Neuronal stem cell (in vitro differentiated cells): ENCODE measurements at regions not wholly inside any gene's neighbourhood (a gene's known extent, or its start where the extent isn't known, plus 50 kb on each side); places are given as distances from the start of the nearest gene placed in this dataset.

Experiments used
- DNase-seq: peaks from one replicate; pipeline ENCODE4 v3.0.0-alpha.2; 2013; ENCODE audit warnings: low spot score
- H2AFZ ChIP-seq: one replicate; pipeline ENCODE4 v1.6.1; 2013; ENCODE audit warnings: mild to moderate bottlenecking, low read length, inconsistent platforms
- H2AK5ac ChIP-seq: 2 replicates; pipeline ENCODE4 v1.6.1; 2013; ENCODE audit warnings: low read depth, mild to moderate bottlenecking, inconsistent platforms, low read length, moderate library complexity, mixed read lengths
- H2BK120ac ChIP-seq: 2 replicates; pipeline ENCODE4 v1.6.1; 2013; ENCODE audit warnings: low read depth, mild to moderate bottlenecking, inconsistent platforms, low read length, moderate library complexity, mixed read lengths
- H2BK12ac ChIP-seq: one replicate; pipeline ENCODE4 v1.6.1; 2013; ENCODE audit warnings: low read length, inconsistent platforms
- H2BK15ac ChIP-seq: 2 replicates; pipeline ENCODE4 v1.6.1; 2013; ENCODE audit warnings: mild to moderate bottlenecking, low read length, inconsistent platforms, mixed read lengths
- H2BK5ac ChIP-seq: one replicate; pipeline ENCODE4 v1.6.1; 2013; ENCODE audit warnings: inconsistent platforms, mild to moderate bottlenecking, low read length, moderate library complexity
- H3K14ac ChIP-seq: one replicate; pipeline ENCODE4 v1.6.1; 2013; ENCODE audit warnings: low read length, inconsistent platforms
- H3K18ac ChIP-seq: 2 replicates; pipeline ENCODE4 v1.6.1; 2013; ENCODE audit warnings: low read length, inconsistent platforms
- H3K23ac ChIP-seq: 2 replicates; pipeline ENCODE4 v1.6.1; 2013; ENCODE audit warnings: low read depth, mild to moderate bottlenecking, mixed read lengths, low read length, inconsistent platforms; ENCODE audit not compliant: poor library complexity
- H3K27ac ChIP-seq: replicated peaks from 3 replicates; pipeline ENCODE4 v1.5.1; 2013; ENCODE audit warnings: low read length, inconsistent platforms
- H3K27me3 ChIP-seq, 3 experiments: 2 replicates each; pipeline ENCODE4 v1.6.1; 2013; ENCODE audit warnings: low read length in 3 of 3, mild to moderate bottlenecking in 2 of 3, inconsistent platforms in 1 of 3, low read depth in 1 of 3, mixed read lengths in 1 of 3, moderate library complexity in 1 of 3; ENCODE audit not compliant: control insufficient read depth in 3 of 3, insufficient read depth in 3 of 3
- H3K36me3 ChIP-seq, 2 donors: replicated peaks in 1 of 2; 2 replicates each; pipeline ENCODE4 v1.6.1; 2013; ENCODE audit warnings: low read length in 2 of 2; ENCODE audit not compliant: control insufficient read depth in 2 of 2, insufficient read depth in 2 of 2
- H3K4ac ChIP-seq: 2 replicates; pipeline ENCODE4 v1.6.1; 2013; ENCODE audit warnings: inconsistent platforms, mild to moderate bottlenecking, low read length, moderate library complexity
- H3K4me1 ChIP-seq, 2 donors: 1 replicate in 1 of 2; 2 replicates in 1 of 2; pipeline ENCODE4 v1.6.1; 2013; ENCODE audit warnings: low read length in 2 of 2, low read depth in 1 of 2; ENCODE audit not compliant: control insufficient read depth in 2 of 2, insufficient read depth in 1 of 2
- H3K4me2 ChIP-seq: one replicate; pipeline ENCODE4 v1.6.1; 2013; ENCODE audit warnings: mild to moderate bottlenecking, low read length, inconsistent platforms; ENCODE audit not compliant: insufficient read depth, poor library complexity, severe bottlenecking
- H3K4me3 ChIP-seq, 2 donors: 2 replicates each; pipeline ENCODE4 v1.5.1; 2013; ENCODE audit warnings: low read length in 2 of 2, mild to moderate bottlenecking in 2 of 2, inconsistent platforms in 1 of 2, moderate library complexity in 1 of 2
- H3K79me1 ChIP-seq: one replicate; pipeline ENCODE4 v1.6.1; 2013; ENCODE audit warnings: low read depth, mild to moderate bottlenecking, inconsistent platforms, low read length, moderate library complexity
- H3K9ac ChIP-seq: one replicate; pipeline ENCODE4 v1.6.1; 2013; ENCODE audit warnings: mild to moderate bottlenecking, low read depth, low read length, inconsistent platforms; ENCODE audit not compliant: poor library complexity
- H3K9me3 ChIP-seq, 2 donors: replicated peaks in 1 of 2; 2 replicates each; pipeline versions ENCODE3 to v1.6.1; 2013; ENCODE audit warnings: low read length in 2 of 2, mild to moderate bottlenecking in 2 of 2, inconsistent platforms in 1 of 2, low read depth in 1 of 2, mixed read lengths in 1 of 2, moderate library complexity in 1 of 2; ENCODE audit not compliant: control insufficient read depth in 2 of 2, insufficient read depth in 1 of 2
- H4K8ac ChIP-seq: one replicate; pipeline ENCODE4 v1.6.1; 2013; ENCODE audit warnings: low read depth, mild to moderate bottlenecking, inconsistent platforms, low read length, moderate library complexity
- H4K91ac ChIP-seq: one replicate; pipeline ENCODE4 v1.6.1; 2013; ENCODE audit warnings: low read length, low read depth, mild to moderate bottlenecking, inconsistent platforms; ENCODE audit not compliant: poor library complexity
- WGBS, 2 donors: extraction: QIAGEN DNeasy Blood & Tissue Kit; methylation state at CpG; one replicate each; pipeline ENCODE4 v1.1.7; 2013; ENCODE audit warnings: missing lambda C conversion rate in 2 of 2, mixed read lengths in 1 of 2; ENCODE audit not compliant: insufficient read length in 2 of 2, insufficient replicate concordance in 1 of 2; ENCODE audit errors: extremely low coverage in 2 of 2; 5-methylcytosine and 5-hydroxymethylcytosine counted together

DNA sequence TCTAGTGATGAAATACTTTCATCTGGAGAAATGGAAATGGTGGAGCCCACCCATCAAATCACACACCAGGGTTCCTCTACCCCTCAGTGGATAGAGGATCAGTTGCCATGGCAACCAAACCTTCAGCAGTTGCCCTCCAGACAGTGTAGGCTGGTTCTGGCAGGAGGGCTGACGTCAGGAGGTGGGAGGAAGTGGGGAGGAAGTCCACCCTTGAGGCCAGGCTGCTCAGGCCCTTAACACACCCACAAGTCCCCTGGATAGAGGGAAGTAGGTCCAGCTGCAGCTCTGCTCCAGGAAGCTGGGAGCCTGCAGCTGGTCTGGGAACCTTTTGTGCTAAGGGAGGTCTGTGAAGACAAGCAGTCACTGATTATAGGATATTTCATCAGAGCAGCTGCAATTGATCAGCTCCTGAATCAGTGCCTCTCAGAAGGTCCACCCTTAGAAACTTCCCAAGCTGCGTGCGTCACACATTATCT is 186.6 kb downstream of the MTX2 start:
- Histone ChIP-seq H2AFZ (peak overlapping the region; percentile 80), H3K4me2 (no peak overlapping the region), H3K9ac (no peak overlapping the region), H3K9me3 (no peaks in the 10 kb centered on the region), H3K79me1 (no peaks in the 10 kb centered on the region), H3K4me1 (peaks cover 5 to 14% of the 10 kb centered on the region in 2 donors), H3K23ac (no peak overlapping the region), H4K91ac (no peak overlapping the region), H4K8ac (no peak overlapping the region), H3K4ac (no peak overlapping the region), H3K36me3 (no peaks in the 10 kb centered on the region), H2BK15ac (no peak overlapping the region), H3K4me3 (no peak overlapping the region), H3K27me3 (no peaks in the 10 kb centered on the region), H3K14ac (no peak overlapping the region), H2AK5ac (no peak overlapping the region), H3K18ac (no peak overlapping the region), H2BK5ac (no peak overlapping the region), H2BK120ac (no peak overlapping the region), H2BK12ac (no peak overlapping the region), H3K27ac (no peak overlapping the region)
- WGBS, 2 donors, result no CpG with 5 or more reads among the region's 3 CpGs
- DNase-seq, result peak; percentile 37

DNA sequence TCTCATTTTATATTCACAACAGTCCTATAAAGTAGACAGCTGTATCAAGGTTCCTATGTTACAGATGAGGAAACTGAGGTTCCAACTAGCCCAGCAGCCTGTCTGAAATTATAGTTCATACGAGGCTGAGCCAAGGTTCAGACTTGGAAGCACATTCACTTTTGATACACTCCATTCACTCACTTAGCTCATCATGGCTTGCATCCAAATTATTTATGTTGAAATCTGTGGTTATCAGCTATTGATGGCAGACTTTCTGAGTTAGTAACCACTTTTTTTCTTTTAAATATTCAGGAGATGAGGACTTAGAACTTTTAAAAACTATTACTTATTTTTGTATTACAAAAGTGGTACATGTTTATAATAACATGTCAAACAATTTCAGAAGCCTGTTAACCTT is 188.2 kb downstream of the MTX2 start:
- Histone ChIP-seq H3K18ac (no peak overlapping the region), H3K4me1 (peaks cover 5 to 28% of the 10 kb centered on the region in 2 donors), H2BK120ac (no peak overlapping the region), H4K8ac (no peak overlapping the region), H3K27ac (no peak overlapping the region), H3K14ac (no peak overlapping the region), H3K4ac (no peak overlapping the region), H3K9ac (no peak overlapping the region), H3K9me3 (no peaks in the 10 kb centered on the region), H2BK5ac (no peak overlapping the region), H3K79me1 (peaks cover 1% of the 10 kb centered on the region), H3K27me3 (no peaks in the 10 kb centered on the region), H3K4me2 (no peak overlapping the region), H2AK5ac (no peak overlapping the region), H2BK12ac (no peak overlapping the region), H4K91ac (no peak overlapping the region), H3K4me3 (no peak overlapping the region), H3K23ac (no peak overlapping the region), H2AFZ (no peak overlapping the region), H3K36me3 (no peaks in the 10 kb centered on the region), H2BK15ac (no peak overlapping the region)
- DNase-seq, result no peak
- no CpG with 5 or more reads among the region's 1 CpG for WGBS, 2 donors

DNA sequence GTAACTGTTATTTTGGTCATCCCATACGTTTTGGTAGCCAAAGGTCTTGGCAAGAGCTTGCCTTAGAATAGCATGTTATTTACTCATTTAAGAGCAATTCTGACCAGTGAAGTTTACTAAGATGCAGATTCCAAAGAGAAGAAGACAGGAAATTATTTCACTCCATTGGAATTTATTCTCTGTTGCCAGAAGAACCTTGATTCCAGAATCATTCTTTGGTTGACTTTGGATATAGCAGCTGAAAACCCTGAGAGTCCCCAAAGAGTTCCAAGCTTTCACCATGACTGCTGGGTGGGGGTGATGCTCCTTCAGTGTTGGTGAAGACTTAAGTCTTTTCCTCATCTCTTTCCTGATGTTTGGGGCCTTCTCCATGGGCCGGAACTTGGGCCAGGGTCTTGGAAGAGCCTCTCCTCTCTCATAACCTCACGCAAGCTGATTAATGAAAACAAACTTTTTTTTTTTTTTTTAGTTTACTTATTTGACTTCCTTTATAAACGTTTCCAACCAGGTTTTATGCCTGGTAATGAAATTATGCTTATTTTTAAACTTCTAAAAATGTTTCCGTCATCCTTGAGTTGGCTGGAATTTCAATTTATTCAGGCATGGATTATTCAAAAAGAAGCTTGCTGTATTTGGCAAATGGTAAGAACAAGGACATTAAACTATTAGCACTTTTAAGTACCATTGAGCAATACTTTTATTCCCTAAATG is 192.0 kb downstream of the MTX2 start:
- Histone ChIP-seq H3K4me2 (no peak overlapping the region), H2BK12ac (no peak overlapping the region), H2BK120ac (no peak overlapping the region), H2BK15ac (no peak overlapping the region), H3K4me1 (peaks cover 0 to 23% of the 10 kb centered on the region in 2 donors), H3K9ac (no peak overlapping the region), H2BK5ac (no peak overlapping the region), H2AFZ (no peak overlapping the region), H4K91ac (no peak overlapping the region), H3K18ac (no peak overlapping the region), H3K23ac (no peak overlapping the region), H3K9me3 (no peaks in the 10 kb centered on the region), H3K27ac (no peak overlapping the region), H3K4me3 (no peak overlapping the region), H3K4ac (no peak overlapping the region), H3K27me3 (no peaks in the 10 kb centered on the region), H3K14ac (no peak overlapping the region), H4K8ac (no peak overlapping the region), H2AK5ac (no peak overlapping the region), H3K79me1 (peaks cover 1% of the 10 kb centered on the region), H3K36me3 (no peaks in the 10 kb centered on the region)
- no peak for DNase-seq
- no CpG with 5 or more reads among the region's 5 CpGs for WGBS, 2 donors

DNA sequence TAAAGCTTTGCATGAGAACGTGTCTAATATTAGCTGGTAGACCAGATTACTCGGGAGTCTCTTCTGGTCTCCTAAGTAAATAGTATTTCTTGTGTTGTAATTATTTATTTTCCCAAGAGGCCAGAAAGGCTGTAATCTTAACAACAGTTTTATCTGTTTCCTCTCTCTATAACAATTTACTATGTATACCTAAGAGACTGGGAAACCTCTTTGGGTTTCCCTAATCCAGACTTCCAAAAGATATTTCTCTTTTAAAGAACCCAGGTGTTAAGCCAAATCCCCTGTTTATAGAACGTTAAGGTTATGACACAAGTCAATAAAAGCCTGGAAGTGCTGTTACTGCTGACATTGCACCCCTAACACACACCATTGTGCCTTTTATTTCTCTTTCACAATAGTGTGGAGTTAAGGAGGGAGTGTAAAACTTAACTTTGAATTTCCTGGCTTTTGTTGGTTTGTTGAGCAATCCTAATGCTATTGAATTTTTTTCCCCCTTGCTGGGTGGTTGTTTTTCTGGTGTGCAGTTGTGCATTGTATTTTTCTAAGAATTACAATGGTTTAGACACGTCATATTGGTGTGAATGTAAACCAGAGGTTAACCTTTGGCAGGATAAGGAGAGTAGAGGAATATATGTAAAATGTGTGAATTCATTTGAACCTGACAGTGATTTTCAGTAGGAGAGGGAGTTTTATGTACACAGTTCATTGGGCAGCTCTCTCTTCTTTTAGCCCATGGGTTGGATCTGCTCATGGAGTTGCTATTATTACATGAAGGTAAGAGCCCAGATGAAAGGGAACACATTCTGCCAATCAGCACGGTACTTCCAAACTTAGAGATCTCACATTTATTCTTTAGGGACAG is 192.8 kb downstream of the MTX2 start:
- no peak overlapping the region for H4K8ac ChIP-seq
- H3K9me3 ChIP-seq, result no peaks in the 10 kb centered on the region
- H3K4me1 ChIP-seq, result peaks cover 0 to 26% of the 10 kb centered on the region in 2 donors
- no peak overlapping the region for H3K27ac ChIP-seq
- H3K18ac ChIP-seq, result no peak overlapping the region
- peaks cover 1% of the 10 kb centered on the region for H3K79me1 ChIP-seq
- no peaks in the 10 kb centered on the region for H3K36me3 ChIP-seq
- no peak overlapping the region for H2AK5ac ChIP-seq
- no peak overlapping the region for H2AFZ ChIP-seq
- H2BK5ac ChIP-seq, result no peak overlapping the region
- H2BK12ac ChIP-seq, result no peak overlapping the region
- no peak for DNase-seq
- H4K91ac ChIP-seq, result no peak overlapping the region
- no peak overlapping the region for H3K23ac ChIP-seq
- no peak overlapping the region for H3K9ac ChIP-seq
- WGBS, 2 donors, result no CpG with 5 or more reads among the region's 5 CpGs
- H3K27me3 ChIP-seq, result no peaks in the 10 kb centered on the region
- H2BK15ac ChIP-seq, result no peak overlapping the region
- no peak overlapping the region for H3K4me2 ChIP-seq
- H3K4ac ChIP-seq, result no peak overlapping the region
- no peak overlapping the region for H3K14ac ChIP-seq
- H3K4me3 ChIP-seq, result no peak overlapping the region
- no peak overlapping the region for H2BK120ac ChIP-seq
